Ishikawa (cell line): ENCODE measurements at regions not wholly inside any gene's neighbourhood (a gene's known extent, or its start where the extent isn't known, plus 50 kb on each side); places are given as distances from the start of the nearest gene placed in this dataset.

Source experiments
- CEBPB ChIP-seq: IDR thresholded peaks from 2 replicates; pipeline ENCODE4 v1.6.1; 2012
- CREB1 ChIP-seq: IDR thresholded peaks from 2 replicates; pipeline ENCODE4 v1.6.1; 2012; ENCODE audit warnings: low read depth
- EGR1 ChIP-seq: IDR thresholded peaks from 2 replicates; pipeline ENCODE4 v1.6.1; 2012
- FOXM1 ChIP-seq: IDR thresholded peaks from 2 replicates; pipeline ENCODE4 v1.6.1; 2012; ENCODE audit warnings: low read depth, borderline replicate concordance
- RAD21 ChIP-seq: IDR thresholded peaks from 2 replicates; pipeline ENCODE4 v1.6.1; 2012; ENCODE audit warnings: low read depth
- TAF1 ChIP-seq: IDR thresholded peaks from 2 replicates; pipeline ENCODE4 v1.6.1; 2012; ENCODE audit warnings: low read depth, mild to moderate bottlenecking
- TCF12 ChIP-seq: IDR thresholded peaks from 2 replicates; pipeline ENCODE4 v1.6.1; 2012; ENCODE audit warnings: low read depth
- YY1 ChIP-seq: IDR thresholded peaks from 2 replicates; pipeline ENCODE4 v1.6.1; 2012; ENCODE audit warnings: low read depth
- ZBTB7A ChIP-seq: IDR thresholded peaks from 2 replicates; pipeline ENCODE4 v1.6.1; 2012; ENCODE audit warnings: low read depth
- TF ChIP-seq, protein P1 (sequence below): IDR thresholded peaks from 2 replicates; pipeline ENCODE4 v1.6.1; 2012; ENCODE audit warnings: low read depth, mild to moderate bottlenecking

DNA sequence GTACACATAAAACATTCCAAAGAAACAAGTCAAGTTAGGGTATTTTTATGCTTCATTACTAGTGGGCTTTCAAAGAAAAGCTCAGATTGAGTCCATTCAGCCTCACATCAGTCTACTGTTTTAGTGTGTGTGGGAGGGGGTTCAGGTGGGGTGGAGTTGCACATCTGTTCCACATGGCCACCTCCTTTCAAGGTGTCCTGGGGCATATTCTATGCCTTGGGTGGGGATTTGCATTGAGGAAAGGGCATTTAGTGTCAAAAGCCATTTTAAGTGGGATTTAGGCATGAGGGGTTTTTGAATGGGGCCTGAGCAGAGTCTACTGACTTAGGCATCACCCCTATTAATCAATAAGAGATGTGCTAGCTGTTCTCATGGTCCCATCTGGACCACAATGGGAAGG is 983.1 kb downstream of the TLE4 start:
- TF ChIP-seq TAF1, result no peak
- TF ChIP-seq CREB1, result no peak
- no peak for TF ChIP-seq YY1
- no peak for TF ChIP-seq RAD21
- TF ChIP-seq FOXM1, result no peak
- TF ChIP-seq, protein P1, sequence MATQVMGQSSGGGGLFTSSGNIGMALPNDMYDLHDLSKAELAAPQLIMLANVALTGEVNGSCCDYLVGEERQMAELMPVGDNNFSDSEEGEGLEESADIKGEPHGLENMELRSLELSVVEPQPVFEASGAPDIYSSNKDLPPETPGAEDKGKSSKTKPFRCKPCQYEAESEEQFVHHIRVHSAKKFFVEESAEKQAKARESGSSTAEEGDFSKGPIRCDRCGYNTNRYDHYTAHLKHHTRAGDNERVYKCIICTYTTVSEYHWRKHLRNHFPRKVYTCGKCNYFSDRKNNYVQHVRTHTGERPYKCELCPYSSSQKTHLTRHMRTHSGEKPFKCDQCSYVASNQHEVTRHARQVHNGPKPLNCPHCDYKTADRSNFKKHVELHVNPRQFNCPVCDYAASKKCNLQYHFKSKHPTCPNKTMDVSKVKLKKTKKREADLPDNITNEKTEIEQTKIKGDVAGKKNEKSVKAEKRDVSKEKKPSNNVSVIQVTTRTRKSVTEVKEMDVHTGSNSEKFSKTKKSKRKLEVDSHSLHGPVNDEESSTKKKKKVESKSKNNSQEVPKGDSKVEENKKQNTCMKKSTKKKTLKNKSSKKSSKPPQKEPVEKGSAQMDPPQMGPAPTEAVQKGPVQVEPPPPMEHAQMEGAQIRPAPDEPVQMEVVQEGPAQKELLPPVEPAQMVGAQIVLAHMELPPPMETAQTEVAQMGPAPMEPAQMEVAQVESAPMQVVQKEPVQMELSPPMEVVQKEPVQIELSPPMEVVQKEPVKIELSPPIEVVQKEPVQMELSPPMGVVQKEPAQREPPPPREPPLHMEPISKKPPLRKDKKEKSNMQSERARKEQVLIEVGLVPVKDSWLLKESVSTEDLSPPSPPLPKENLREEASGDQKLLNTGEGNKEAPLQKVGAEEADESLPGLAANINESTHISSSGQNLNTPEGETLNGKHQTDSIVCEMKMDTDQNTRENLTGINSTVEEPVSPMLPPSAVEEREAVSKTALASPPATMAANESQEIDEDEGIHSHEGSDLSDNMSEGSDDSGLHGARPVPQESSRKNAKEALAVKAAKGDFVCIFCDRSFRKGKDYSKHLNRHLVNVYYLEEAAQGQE, result no peak
- no peak for TF ChIP-seq EGR1
- no peak for TF ChIP-seq ZBTB7A
- no peak for TF ChIP-seq TCF12
- TF ChIP-seq CEBPB, result no peak
